ENCODE measurements at regions not wholly inside any gene's neighbourhood (a gene's known extent, or its start where the extent isn't known, plus 50 kb on each side); places are given as distances from the start of the nearest gene placed in this dataset.

DNA sequence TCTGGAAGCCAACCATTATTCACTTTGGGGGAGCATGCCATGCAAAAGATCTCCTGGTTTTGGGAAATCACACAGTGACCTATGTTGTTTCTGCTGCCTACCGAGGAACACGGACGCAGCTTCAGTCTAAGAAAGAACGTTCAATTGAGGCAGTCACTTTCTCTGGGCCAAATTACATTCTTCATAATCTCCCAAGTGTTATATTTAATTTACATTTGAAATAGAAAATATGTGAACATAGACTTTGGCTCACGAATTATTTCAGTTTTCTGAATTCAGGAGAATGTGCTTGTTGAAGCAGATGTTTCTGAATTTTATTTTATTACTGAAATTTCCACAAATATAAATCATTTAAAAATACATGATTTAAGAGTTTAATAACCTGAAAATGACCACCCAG is 93.6 kb upstream of the KCNJ16 start:
- intact Hi-C loops (cut with DNase I) = no loop called here
- ATAC-seq (no peak), DNase-seq (no peak)
- Histone ChIP-seq H3K4me1 (no peaks in the 10 kb centered on the region), H3K36me3 (ENCODE audit: insufficient read depth in 1 of 2, low read depth in 1 of 2) (no peaks in the 10 kb centered on the region), H3K27me3 (ENCODE audit: insufficient read depth in 3 of 3, low read length in 2 of 3) (no peaks in the 10 kb centered on the region), H3K4me3 (no peak overlapping the region), H3K27ac (no peak overlapping the region), H3K9me3 (no peaks in the 10 kb centered on the region)
- TF ChIP-seq, protein P1, sequence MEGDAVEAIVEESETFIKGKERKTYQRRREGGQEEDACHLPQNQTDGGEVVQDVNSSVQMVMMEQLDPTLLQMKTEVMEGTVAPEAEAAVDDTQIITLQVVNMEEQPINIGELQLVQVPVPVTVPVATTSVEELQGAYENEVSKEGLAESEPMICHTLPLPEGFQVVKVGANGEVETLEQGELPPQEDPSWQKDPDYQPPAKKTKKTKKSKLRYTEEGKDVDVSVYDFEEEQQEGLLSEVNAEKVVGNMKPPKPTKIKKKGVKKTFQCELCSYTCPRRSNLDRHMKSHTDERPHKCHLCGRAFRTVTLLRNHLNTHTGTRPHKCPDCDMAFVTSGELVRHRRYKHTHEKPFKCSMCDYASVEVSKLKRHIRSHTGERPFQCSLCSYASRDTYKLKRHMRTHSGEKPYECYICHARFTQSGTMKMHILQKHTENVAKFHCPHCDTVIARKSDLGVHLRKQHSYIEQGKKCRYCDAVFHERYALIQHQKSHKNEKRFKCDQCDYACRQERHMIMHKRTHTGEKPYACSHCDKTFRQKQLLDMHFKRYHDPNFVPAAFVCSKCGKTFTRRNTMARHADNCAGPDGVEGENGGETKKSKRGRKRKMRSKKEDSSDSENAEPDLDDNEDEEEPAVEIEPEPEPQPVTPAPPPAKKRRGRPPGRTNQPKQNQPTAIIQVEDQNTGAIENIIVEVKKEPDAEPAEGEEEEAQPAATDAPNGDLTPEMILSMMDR (IDR thresholded peaks at IDR 0.05) = no peak
- 75 to 83% (median 78%) methylated on average over 5 of the region's 5 CpGs for WGBS, 3 donors

DNA sequence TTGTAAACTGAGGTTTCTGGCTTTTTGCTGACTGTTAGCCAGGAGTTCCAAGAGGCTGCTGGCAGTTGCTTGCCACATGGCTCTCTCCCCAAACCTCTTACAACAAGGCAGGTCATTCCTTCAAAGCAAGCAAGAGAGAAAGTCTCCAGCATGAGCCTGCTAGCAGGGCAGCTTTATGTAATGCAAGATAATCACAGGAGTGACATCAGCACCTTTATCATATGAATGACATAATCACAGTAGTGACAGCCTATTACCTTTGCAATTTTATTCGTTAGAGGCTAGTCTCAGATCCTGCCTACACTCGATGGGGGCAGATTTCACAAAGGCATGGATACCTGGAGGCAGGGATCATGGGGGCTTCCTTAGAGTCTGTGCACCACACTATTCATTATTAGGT is 79.5 kb upstream of the KCNJ16 start:
- Histone ChIP-seq H3K4me3 (no peak overlapping the region), H3K27me3 (ENCODE audit: insufficient read depth in 3 of 3, low read length in 2 of 3) (no peaks in the 10 kb centered on the region)
- 93 to 97% (median 93%) methylated on average over 2 of the region's 2 CpGs for WGBS, 3 donors

DNA sequence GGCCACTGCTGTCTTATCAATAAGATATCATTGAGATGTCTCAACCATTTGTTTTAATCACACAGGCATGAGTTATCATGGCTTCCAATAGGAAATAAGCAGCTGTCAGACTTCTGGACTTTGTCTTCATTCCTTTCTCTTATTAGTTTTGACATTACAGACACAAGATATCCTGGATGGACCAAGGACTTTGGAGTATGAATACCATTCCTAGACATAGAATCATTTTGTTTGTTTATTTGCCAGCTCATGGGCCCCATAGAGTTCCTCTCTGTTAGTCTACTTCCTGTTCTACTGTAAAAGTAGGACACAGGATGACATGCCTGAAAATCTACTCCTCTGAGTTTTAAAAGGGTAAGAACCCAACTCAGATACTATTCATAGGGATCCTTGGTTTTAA is 77.7 kb upstream of the KCNJ16 start:
- intact Hi-C loops (cut with DNase I) = no loop called here

More for the DNA sequence above, 79.5 kb upstream of the KCNJ16 start:
- H3K4me1 ChIP-seq = no peaks in the 10 kb centered on the region
- TF ChIP-seq, protein P1 (IDR thresholded peaks at IDR 0.05) = no peak
- no peak for ATAC-seq
- H3K27ac ChIP-seq = no peak overlapping the region
- intact Hi-C loops (cut with DNase I) = no loop called here
- peaks cover 6% of the 10 kb centered on the region for H3K9me3 ChIP-seq
- H3K36me3 ChIP-seq (ENCODE audit: insufficient read depth in 1 of 2, low read depth in 1 of 2) = peaks cover 0 to 2% of the 10 kb centered on the region in 2 donors
- no peak for DNase-seq

DNA sequence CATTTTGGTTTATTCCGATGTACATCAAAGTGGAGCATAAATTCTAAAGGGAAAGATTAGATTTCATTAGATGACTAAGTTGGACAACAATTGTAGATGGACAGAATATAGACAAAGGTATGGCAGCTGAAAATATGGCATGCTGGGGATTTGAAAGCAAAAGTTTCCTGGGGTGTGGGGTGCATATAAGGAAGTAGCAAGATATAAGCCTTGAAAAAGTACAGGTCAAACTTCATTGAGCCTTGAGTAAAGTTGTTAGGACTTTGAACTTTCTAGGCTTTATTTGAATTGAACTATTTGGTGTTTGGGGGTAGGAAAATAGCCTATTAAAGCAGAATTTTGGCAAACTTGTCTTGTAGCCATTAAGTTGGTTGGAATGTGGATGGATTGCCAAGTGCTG is 75.8 kb upstream of the KCNJ16 start:
- H3K4me1 ChIP-seq = peaks cover 3% of the 10 kb centered on the region
- WGBS, 3 donors = 90 to 98% (median 98%) methylated on average over 1 of the region's 1 CpG
- intact Hi-C loops (cut with DNase I) = no loop called here

More for the DNA sequence above, 77.7 kb upstream of the KCNJ16 start:
- Histone ChIP-seq H3K27me3 (ENCODE audit: insufficient read depth in 3 of 3, low read length in 2 of 3) (no peaks in the 10 kb centered on the region), H3K4me3 (no peak overlapping the region), H3K27ac (no peak overlapping the region), H3K9me3 (peaks cover 6% of the 10 kb centered on the region), H3K36me3 (ENCODE audit: insufficient read depth in 1 of 2, low read depth in 1 of 2) (peaks cover 0 to 2% of the 10 kb centered on the region in 2 donors), H3K4me1 (no peaks in the 10 kb centered on the region)
- DNase-seq (no peak), ATAC-seq (no peak)
- TF ChIP-seq, protein P1 (IDR thresholded peaks at IDR 0.05) = no peak

DNA sequence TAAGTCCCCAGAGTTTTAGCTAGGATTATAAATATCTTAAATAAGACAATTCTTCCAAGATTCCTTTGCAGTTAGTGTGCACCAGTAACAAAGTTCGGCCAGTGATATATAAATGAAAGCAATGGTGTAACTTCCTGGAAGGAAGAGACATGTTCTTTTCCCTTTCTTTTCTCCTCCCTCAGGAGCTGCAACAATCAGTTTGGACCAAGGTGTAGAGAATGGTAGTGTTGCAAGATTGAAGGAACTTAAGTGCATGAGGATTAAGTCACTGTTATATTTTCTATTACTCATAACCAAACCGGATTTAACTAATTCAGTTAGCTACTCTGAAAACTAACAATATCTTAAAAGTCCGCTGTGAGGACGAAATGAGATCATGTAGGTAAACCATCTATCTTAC is 68.9 kb upstream of the KCNJ16 start:
- no peak for ATAC-seq

More for the DNA sequence above, 75.8 kb upstream of the KCNJ16 start:
- no peak overlapping the region for H3K27ac ChIP-seq
- H3K27me3 ChIP-seq (ENCODE audit: insufficient read depth in 3 of 3, low read length in 2 of 3) = no peaks in the 10 kb centered on the region
- H3K36me3 ChIP-seq (ENCODE audit: insufficient read depth in 1 of 2, low read depth in 1 of 2) = peaks cover 0 to 2% of the 10 kb centered on the region in 2 donors
- DNase-seq (no peak), ATAC-seq (no peak)
- no peak overlapping the region for H3K4me3 ChIP-seq
- peaks cover 6% of the 10 kb centered on the region for H3K9me3 ChIP-seq
- TF ChIP-seq, protein P1 (IDR thresholded peaks at IDR 0.05) = no peak

More for the DNA sequence above, 68.9 kb upstream of the KCNJ16 start:
- no peak overlapping the region for H3K27ac ChIP-seq
- H3K4me1 ChIP-seq = peaks cover 4% of the 10 kb centered on the region
- H3K27me3 ChIP-seq (ENCODE audit: insufficient read depth in 3 of 3, low read length in 2 of 3) = no peaks in the 10 kb centered on the region
- TF ChIP-seq, protein P1 (IDR thresholded peaks at IDR 0.05) = no peak
- H3K9me3 ChIP-seq = no peaks in the 10 kb centered on the region
- DNase-seq = no peak
- WGBS, 3 donors = 85 to 88% (median 85%) methylated on average over 4 of the region's 4 CpGs
- no peaks in the 10 kb centered on the region for H3K36me3 ChIP-seq (ENCODE audit: insufficient read depth in 1 of 2, low read depth in 1 of 2)
- H3K4me3 ChIP-seq = no peak overlapping the region
- intact Hi-C loops (cut with DNase I) = no loop called here

Measured in psoas muscle (tissue), 7 donors.